Bone marrow (tissue), 2 donors: ENCODE measurements at regions not wholly inside any gene's neighbourhood (a gene's known extent, or its start where the extent isn't known, plus 50 kb on each side); places are given as distances from the start of the nearest gene placed in this dataset.

Experiments
- DNase-seq, 2 donors: peaks; one replicate each; lab custom pipeline; 2025; lab: John Stamatoyannopoulos, UW

DNA sequence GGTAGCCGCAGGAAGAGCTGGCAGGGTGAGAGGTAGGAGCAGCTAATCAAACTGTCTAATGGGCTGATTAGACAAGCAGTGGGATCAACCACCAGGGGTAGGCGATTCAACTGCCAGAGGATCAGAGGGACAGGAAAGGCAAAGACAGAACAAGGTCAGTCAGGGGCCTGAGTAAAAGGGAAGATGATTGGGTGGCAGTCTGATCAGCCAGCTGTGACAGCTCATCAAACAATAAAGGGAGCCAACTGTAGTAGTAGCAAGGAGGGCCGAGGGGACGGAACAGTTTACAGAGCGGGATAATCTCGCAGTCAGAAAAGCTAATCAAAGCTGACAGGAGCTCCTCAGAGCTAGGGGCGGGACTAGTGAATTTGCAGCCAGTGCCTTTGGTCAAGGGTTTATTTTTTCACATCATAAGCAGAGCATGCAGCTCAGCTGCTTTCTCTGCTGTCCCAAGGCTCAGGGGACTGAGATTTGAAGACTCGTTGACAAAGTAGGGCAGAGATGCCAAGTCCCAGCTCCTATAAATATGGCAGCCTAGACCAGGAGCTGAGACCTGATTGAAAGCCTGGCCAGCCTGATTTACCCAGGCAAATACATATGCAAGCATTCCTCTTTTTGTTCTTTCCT is 418.2 kb downstream of the GABRG2 start:
- no peak for DNase-seq

DNA sequence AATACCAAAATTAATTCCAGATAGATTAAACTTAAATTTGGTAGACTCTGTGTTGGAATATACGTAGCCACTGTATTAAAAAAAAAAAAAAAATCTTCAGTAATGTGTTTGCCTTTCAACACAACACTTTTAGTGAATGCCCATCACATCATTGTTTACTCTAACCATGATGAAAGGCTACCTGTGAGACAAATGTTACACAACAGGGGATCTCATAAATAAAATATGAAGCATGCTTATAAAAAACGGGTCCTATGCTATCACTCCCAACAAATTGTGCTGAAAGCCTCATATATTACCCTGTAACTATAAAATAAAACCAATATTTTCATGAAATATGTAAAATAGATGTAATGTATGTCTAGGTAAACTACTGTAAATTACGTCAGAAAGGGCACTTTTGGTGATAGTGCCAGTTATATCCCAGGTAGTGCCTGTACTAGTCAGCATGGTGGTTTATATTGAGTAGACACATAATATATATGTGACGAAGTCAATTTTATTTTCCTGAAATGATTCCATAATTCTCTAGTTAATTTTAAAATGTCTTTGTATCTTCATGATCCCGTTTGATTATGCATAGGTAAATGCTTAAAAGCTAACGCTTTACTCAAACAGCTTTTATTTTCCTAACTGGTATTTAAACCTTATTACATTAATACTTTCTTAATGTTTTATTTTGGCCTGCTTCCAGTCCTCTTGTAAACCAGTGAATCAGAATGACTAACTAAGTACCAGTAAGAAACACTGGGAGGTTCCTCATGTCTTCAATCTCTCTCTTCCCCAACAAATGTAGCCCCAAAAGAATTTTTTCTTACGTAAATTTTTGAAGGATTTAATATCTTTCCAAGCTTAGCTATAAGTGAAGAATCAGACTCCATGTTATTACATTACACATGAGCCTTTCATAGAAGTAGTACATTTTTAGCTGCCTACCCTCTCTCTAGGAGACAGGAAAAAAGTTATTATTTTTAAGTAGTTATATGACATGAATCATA is 420.3 kb downstream of the GABRG2 start:
- no peak for DNase-seq

GRCh38 chr5:162496100-162496808 is 428.7 kb downstream of the GABRG2 start:
- DNase-seq: no peak

GRCh38 chr5:162497455-162497854 is 429.9 kb downstream of the GABRG2 start:
- DNase-seq: no peak

DNA sequence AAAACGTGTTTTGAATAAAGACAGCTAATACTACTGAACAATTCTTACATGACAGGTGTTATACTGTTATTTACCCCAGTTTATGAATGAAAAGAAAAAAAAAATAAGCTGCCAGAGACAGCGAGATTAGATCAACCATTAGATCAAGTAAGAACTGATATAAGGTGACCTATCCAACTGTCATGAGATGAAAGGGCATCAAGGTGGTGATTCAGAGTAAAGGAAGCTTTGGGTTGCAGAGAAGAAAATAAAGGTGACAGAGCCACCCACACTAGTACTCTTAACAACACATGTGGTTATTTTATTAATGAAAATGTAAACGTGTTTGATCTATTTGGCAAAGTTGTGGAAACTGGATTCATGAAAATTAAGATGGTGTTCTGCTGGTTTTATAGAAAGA is 435.2 kb downstream of the GABRG2 start:
- DNase-seq: no peak

DNA sequence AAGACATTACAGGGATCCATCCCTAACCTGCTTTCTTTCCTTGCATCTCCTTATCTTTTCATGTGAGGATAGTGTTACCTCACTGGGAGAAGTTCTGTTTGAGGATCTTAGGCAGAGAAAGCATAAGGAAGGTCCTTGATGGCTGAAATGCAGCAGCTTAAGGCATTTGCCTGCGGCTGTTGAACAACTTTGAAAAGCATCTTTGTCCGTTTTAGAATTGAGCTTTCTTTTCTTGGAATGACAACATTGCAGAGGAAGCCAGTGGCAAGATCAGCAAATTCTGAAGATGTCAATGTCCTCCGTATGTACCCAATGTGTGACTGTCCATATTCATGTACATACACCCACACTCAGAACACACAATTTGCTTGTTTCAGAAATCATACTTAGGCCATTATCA is 436.2 kb downstream of the GABRG2 start:
- DNase-seq: no peak

- DNase-seq: no peak
These were observed 445.5 kb downstream of the GABRG2 start for GRCh38 chr5:162512935-162513565.

GRCh38 chr5:162514116-162514515 is 446.5 kb downstream of the GABRG2 start:
- no peak for DNase-seq

DNA sequence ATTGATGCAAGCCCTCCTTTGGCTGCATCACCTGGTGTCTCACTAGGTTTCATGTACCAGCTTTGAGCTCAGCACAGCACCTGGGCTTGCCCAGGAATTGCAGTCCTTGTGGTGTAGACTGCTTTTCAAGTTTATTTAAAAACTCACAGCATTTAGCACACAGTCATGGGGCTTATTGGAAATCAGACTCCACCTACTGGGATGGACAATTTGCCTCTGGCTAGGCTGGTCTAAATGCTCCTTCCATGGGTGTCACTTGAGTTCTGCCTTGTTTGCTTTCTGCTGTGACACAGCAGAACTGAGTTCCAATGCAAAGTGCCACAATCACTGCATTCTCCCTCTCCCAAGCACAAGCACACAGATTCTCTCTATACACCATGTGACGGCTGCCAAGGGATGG is 453.3 kb downstream of the GABRG2 start:
- DNase-seq: no peak

- DNase-seq: no peak
These were observed 461.6 kb downstream of the GABRG2 start for GRCh38 chr5:162529209-162529608.

DNA sequence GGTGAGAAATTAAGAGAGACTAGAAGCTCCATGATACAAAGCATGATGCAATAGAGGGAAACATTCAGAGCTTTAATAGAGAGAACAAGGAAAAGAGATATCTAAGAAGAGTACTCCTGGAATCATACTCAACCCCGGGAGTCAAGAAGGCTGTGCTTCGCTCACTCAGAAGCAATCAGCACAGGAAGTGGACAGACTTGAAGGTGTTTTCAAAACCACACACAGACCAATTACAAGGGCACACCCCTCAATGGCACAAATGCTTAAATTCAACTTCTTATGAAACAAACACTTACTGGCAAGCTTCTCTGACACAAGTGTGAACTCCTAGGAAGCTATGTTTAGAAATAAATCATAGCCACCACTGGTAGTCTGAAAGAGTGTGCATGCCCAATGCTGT is 462.3 kb downstream of the GABRG2 start:
- DNase-seq: no peak

DNA sequence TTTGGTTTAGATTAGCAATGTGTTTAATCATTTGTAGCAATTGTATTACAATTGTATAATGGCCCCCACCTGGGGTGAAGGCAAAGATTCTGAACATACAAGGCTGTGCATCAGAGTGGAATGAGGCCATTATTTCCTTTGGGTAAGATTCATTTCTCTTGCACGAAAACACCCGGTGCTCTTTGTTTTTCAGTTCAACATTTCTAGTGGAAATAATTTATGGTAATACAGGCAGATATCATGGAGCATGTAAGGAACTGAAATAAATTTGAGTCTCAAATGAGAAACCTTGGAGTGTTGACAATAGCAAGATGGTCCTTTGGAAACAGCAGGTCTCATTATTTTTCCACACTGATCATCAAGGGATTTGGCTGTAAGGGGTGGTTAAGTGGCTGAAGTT is 475.9 kb downstream of the GABRG2 start:
- DNase-seq: no peak

GRCh38 chr5:162544905-162545304 is 477.3 kb downstream of the GABRG2 start:
- no peak for DNase-seq

GRCh38 chr5:162550236-162550635 is 482.7 kb downstream of the GABRG2 start:
- no peak for DNase-seq

GRCh38 chr5:162558120-162558519 is 490.5 kb downstream of the GABRG2 start:
- no peak for DNase-seq

DNA sequence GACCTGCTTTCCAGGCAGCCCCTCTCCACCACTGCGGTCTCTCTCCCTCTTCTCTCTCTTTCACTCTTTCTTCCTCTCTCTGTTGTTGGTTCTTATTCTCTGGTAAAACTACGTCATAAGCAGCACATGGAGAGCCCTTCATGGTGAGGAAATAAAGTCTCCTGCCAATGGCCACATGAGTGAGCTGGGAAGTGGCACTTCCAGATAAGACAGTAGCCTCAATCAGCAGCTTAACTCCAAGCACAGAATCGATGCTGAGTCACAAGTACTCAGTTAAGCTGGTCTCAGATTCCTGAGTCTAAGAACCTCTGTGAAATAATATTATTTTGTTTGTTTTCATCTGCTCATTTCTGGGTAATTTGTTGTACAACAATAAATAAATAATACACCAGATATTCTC is 500.1 kb downstream of the GABRG2 start:
- DNase-seq: no peak

DNA sequence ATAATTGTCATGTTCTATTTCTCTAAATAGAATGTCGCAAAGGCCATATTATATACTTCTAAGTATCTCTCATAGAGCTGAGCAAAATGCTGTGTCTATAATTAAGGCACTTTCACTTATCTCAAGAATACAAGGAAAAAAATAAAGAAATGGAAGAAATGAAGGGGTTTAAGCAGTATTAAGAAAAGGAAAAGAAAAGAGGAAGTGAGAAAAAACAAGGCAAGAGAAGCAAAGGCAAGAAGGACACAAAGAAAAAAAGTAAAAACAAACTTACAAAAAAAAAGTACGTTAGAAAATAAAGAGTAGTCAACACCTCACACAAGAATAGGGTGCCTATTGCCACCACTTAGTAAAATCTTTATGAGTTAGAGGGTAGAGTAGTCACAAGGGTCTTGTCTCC is 506.2 kb downstream of the GABRG2 start:
- DNase-seq: no peak

DNA sequence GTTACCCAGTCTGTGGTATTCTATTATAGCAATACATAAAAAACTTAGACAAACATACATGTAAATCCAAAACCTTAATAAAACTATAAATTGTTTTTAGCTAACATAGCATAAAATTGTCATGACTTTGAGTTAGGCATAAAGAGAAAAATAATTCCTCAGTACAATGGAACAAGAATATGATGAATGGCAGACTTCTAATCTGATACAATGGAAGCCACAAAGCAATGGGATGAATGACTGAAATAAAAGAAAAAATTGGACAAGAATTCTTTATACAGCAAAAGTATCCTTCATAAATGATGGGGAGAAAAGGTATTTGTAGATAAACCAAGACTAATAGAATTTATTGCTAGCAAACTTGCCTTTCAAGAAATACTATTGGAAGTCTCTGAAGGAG is 524.2 kb downstream of the GABRG2 start:
- DNase-seq: no peak

GRCh38 chr5:162593881-162594280 is 526.3 kb downstream of the GABRG2 start:
- no peak for DNase-seq

DNA sequence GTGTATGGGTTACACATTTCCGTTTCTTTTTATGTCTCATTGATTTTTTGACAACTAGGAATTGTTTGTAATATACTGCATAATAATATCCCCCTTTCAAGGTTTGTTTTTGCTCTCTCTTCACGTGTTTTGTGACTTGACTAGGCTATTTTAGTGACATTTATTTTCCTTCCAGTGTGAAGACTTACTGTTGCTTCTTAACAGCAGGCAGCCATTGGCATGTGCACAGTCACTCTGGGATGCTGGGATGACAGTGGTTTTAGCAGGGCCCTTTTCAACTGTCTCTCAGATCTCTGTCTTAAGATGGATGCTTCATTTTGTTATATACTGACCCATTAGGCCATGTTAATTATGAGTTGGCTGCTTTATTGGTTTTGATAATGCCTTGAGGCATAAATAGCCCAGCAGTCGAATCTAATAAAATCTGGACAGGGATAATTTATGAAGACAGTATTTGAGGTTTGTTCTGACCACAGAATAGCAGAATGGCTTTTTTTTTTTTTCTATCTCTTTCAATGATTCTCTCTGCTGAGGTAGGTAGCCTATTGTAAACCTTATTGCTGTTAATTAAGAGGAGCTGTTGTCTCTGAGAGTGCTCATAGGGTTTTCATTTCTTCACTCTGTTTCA is 536.0 kb downstream of the GABRG2 start:
- no peak for DNase-seq

DNA sequence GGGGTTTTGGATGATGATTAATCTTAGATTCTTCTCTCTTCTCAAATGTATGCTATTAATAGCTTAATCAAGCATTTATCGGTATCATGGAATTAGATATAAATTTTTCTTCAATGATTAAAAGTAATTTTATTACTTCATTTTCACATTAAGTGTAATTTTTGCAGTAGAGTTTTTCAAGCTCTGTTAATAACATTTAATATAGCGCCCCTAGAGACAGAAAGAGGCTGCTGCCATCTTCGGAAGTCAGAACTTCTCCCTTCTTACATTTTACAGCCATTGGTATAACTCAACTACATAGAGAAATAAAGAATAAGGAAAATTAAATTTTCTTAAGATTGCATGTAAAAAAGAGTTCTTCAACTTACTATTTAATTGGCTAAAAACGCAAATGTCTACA is 540.3 kb downstream of the GABRG2 start:
- no peak for DNase-seq
